ENCODE measurements at regions not wholly inside any gene's neighbourhood (a gene's known extent, or its start where the extent isn't known, plus 50 kb on each side); places are given as distances from the start of the nearest gene placed in this dataset.

GRCh38 chr17:77322514-77323412 is 182.0 kb downstream of the SEC14L1 start:
- intact Hi-C loops (cut with DNase I) = no loop called here
- Histone ChIP-seq H3K36me3 (no peaks in the 10 kb centered on the region), H3K9me3 (no peaks in the 10 kb centered on the region), H3K4me3 (no peak overlapping the region), H3K27me3 (no peaks in the 10 kb centered on the region), H3K27ac (peak overlapping the region; percentile 91), H3K4me1 (ENCODE audit: insufficient read depth) (peaks cover 35% of the 10 kb centered on the region)
- TF ChIP-seq EP300 (IDR thresholded peaks at IDR 0.05) (peak; percentile 37), CTCF (IDR thresholded peaks at IDR 0.05) (no peak), POLR2A (IDR thresholded peaks at IDR 0.05) (no peak)
- DNase-seq = peak; percentile 85 to 92 (median 89)
- 48 to 50% (median 49%) methylated on average over 31 to 32 of the region's 32 CpGs for WGBS, 3 donors

DNA sequence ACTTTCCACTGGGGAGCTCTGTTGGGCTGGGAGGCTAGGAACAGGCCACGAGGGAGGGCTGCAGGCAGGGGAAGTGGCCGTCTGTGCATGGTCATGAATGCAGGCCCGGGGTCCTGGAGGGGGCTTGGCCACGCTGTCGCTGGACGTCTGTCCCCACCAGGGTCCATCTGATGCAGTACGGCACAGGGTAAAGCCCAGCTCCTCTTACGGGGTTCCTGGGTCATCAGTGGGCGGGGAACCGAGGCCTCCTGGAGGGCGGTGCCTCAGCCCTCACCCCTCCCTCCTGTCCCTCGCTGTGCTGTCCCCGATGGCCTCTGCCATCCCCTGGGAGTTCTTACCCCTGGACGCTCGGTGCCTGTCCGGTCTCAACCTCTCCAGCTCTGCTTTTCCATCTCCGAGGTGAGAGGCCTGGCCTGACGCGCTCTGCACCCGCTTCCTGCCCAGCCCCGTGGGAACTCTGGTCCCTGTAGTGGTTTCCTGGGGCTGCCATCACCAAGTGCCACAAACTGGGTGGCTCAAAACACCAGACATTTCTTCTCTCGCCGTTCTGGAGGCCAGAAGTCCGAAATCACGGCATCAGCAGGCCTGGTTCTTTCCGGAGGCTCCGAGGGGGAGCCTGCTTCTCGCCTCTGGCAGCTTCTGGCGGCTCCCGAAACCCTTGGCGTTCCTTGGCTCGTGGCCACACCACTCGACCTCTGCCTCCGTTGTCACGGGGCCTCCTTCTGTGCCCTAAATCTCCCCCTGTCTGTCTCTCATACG is 182.8 kb downstream of the SEC14L1 start:
- no peaks in the 10 kb centered on the region for H3K36me3 ChIP-seq
- no peak for TF ChIP-seq EP300 (IDR thresholded peaks at IDR 0.05)
- TF ChIP-seq CTCF (IDR thresholded peaks at IDR 0.05) = no peak
- no peak for TF ChIP-seq POLR2A (IDR thresholded peaks at IDR 0.05)
- peak overlapping the region; percentile 91 for H3K27ac ChIP-seq
- 28 to 45% (median 32%) methylated on average over 36 of the region's 36 CpGs for WGBS, 3 donors
- no peaks in the 10 kb centered on the region for H3K9me3 ChIP-seq
- intact Hi-C loops (cut with DNase I) = no loop called here
- H3K4me1 ChIP-seq (ENCODE audit: insufficient read depth) = peaks cover 35% of the 10 kb centered on the region
- no peaks in the 10 kb centered on the region for H3K27me3 ChIP-seq
- DNase-seq = peak; percentile 65 to 84 (median 77)
- no peak overlapping the region for H3K4me3 ChIP-seq

DNA sequence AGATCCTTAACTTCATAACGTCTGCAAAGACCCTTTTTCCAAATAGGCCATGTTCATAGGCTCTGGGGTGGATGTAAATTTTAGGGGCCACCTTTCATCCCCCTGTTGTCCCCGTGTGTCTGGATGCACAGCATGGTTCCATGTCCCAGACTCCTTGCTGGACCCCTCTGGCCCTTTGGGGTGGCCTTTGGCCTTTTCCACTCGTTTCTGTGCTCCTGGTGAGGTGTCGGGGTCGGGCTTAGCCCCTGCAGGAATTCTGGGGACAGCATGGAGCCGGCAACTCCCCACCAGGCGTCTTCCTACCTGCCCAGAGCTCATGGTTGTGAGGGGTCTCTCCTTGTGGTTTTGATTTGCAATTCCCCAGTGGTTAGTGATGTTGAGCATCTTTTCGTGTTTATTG is 183.5 kb downstream of the SEC14L1 start:
- no peak for TF ChIP-seq POLR2A (IDR thresholded peaks at IDR 0.05)
- TF ChIP-seq EP300 (IDR thresholded peaks at IDR 0.05) = no peak
- TF ChIP-seq CTCF (IDR thresholded peaks at IDR 0.05) = no peak
- H3K27ac ChIP-seq = peak overlapping the region; percentile 91
- intact Hi-C loops (cut with DNase I) = no loop called here
- WGBS, 3 donors = 81 to 91% (median 89%) methylated on average over 8 of the region's 8 CpGs
- no peaks in the 10 kb centered on the region for H3K36me3 ChIP-seq
- H3K4me1 ChIP-seq (ENCODE audit: insufficient read depth) = peaks cover 31% of the 10 kb centered on the region
- H3K9me3 ChIP-seq = no peaks in the 10 kb centered on the region
- DNase-seq = peak in 4 of 5 donors; percentile 30 to 52 (median 36)
- no peaks in the 10 kb centered on the region for H3K27me3 ChIP-seq
- no peak overlapping the region for H3K4me3 ChIP-seq

GRCh38 chr17:77325577-77326075 is 184.9 kb downstream of the SEC14L1 start:
- 72 to 88% (median 83%) methylated on average over 8 of the region's 8 CpGs for WGBS, 3 donors
- H3K4me3 ChIP-seq = no peak overlapping the region
- intact Hi-C loops (cut with DNase I) = loop anchor here in 2 of 4 donors (5.0 kb wide), 1 partner anchor 102 kb away; no protein-coding TSS in a partner anchor

More at GRCh38 chr17:77325577-77326075, 184.9 kb downstream of the SEC14L1 start:
- H3K9me3 ChIP-seq = no peaks in the 10 kb centered on the region
- peak in 2 of 5 donors; percentile 33 to 36 for DNase-seq
- no peaks in the 10 kb centered on the region for H3K27me3 ChIP-seq
- no peaks in the 10 kb centered on the region for H3K36me3 ChIP-seq
- H3K27ac ChIP-seq = peak overlapping the region; percentile 44 to 57
- peaks cover 28% of the 10 kb centered on the region for H3K4me1 ChIP-seq (ENCODE audit: insufficient read depth)
- no peak for TF ChIP-seq CTCF (IDR thresholded peaks at IDR 0.05)
- TF ChIP-seq EP300 (IDR thresholded peaks at IDR 0.05) = no peak
